Caco-2 (cell line): ENCODE measurements at regions not wholly inside any gene's neighbourhood (a gene's known extent, or its start where the extent isn't known, plus 50 kb on each side); places are given as distances from the start of the nearest gene placed in this dataset.

Experiments
- BruUV-seq: library from RNA; stranded (reverse); fragments of 400-500 nt; replicated peaks from 2 replicates; lab custom pipeline; 2021; lab: Mats Ljungman, UMichigan
- CTCF ChIA-PET: fragments of 300-600 bp; sonication (Branson Sonifier 250); formaldehyde crosslinking; loops from one replicate; lab custom pipeline; 2022; ENCODE audit warnings: antibody characterized with exemption; lab: Charles Lee
- POLR2A ChIA-PET: fragments of 300-600 bp; sonication (Branson Sonifier 250); formaldehyde crosslinking; loops from one replicate; lab custom pipeline; 2022; ENCODE audit warnings: antibody characterized with exemption; lab: Charles Lee
- DNase-seq, 2 experiments: peaks; one replicate each; pipeline versions ENCODE4 v3.0.0 to v3.0.0-alpha.2; 2020 to 2022
- H3K27me3 ChIP-seq: replicated peaks from 2 replicates; pipeline ENCODE4 v1.6.0; 2011; ENCODE audit warnings: low read length; ENCODE audit not compliant: control insufficient read depth, insufficient read depth
- H3K36me3 ChIP-seq: 2 replicates; pipeline ENCODE4 v1.5.1; 2011; ENCODE audit warnings: low read length; ENCODE audit not compliant: control insufficient read depth, insufficient read depth
- H3K4me1 ChIP-seq: fragments of 250-450 bp; sonication (Bioruptor Pico); 2 replicates; pipeline ENCODE4 v1.5.1; 2020; ENCODE audit warnings: mild to moderate bottlenecking
- H3K4me3 ChIP-seq: 2 replicates; pipeline ENCODE4 v1.5.1; 2011; ENCODE audit warnings: low read depth, mild to moderate bottlenecking, control low read depth, low read length
- H3K9me3 ChIP-seq: fragments of 250-450 bp; sonication (Bioruptor Pico); 2 replicates; pipeline ENCODE4 v1.5.1; 2020; ENCODE audit warnings: mild to moderate bottlenecking, moderate library complexity
- H3K27ac Mint-ChIP-seq: one replicate; pipeline ENCODE4 v1.8.0; 2022; ENCODE audit warnings: mixed read lengths; ENCODE audit not compliant: unreplicated experiment
- H3K27me3 Mint-ChIP-seq: one replicate; pipeline ENCODE4 v1.8.0; 2022; ENCODE audit warnings: mixed read lengths; ENCODE audit not compliant: insufficient read depth, unreplicated experiment
- H3K36me3 Mint-ChIP-seq: one replicate; pipeline ENCODE4 v1.8.0; 2022; ENCODE audit warnings: mild to moderate bottlenecking, mixed read lengths; ENCODE audit not compliant: insufficient read depth, unreplicated experiment
- H3K4me1 Mint-ChIP-seq: one replicate; pipeline ENCODE4 v1.8.0; 2022; ENCODE audit warnings: low read depth, mixed read lengths; ENCODE audit not compliant: unreplicated experiment
- H3K4me3 Mint-ChIP-seq: one replicate; pipeline ENCODE4 v1.8.0; 2022; ENCODE audit warnings: mild to moderate bottlenecking, moderate library complexity, mixed read lengths; ENCODE audit not compliant: unreplicated experiment
- H3K9me3 Mint-ChIP-seq: one replicate; pipeline ENCODE4 v1.8.0; 2022; ENCODE audit warnings: mixed read lengths; ENCODE audit not compliant: unreplicated experiment
- intact Hi-C: fragments of 100-400 bp; cut with micrococcal nuclease; formaldehyde crosslinking; loops from one replicate; pipeline ENCODE4 v1.10.0; 2022; ENCODE audit not compliant: unreplicated experiment
- TF ChIP-seq, protein P1 (sequence below), 2 experiments: fragments of 200-600 bp in 1 of 2; IDR thresholded peaks; 1 replicate in 1 of 2; 2 replicates in 1 of 2; pipeline versions ENCODE4 v1.5.1 to v1.8.0; 2011 to 2022; ENCODE audit warnings: antibody characterized with exemption in 1 of 2, control low read depth in 1 of 2, inconsistent platforms in 1 of 2, low read depth in 1 of 2, low read length in 1 of 2, mild to moderate bottlenecking in 1 of 2, moderate library complexity in 1 of 2; ENCODE audit not compliant: insufficient read depth in 1 of 2, severe bottlenecking in 1 of 2, unreplicated experiment in 1 of 2

GRCh38 chr2:183511154-183511553 lies 386.9 kb downstream of the NUP35 start:
- H3K4me3 Mint-ChIP-seq, result no peak overlapping the region
- H3K36me3 Mint-ChIP-seq, result no peaks in the 10 kb centered on the region
- H3K36me3 ChIP-seq, result no peaks in the 10 kb centered on the region
- H3K9me3 ChIP-seq, result no peaks in the 10 kb centered on the region
- TF ChIP-seq, protein P1, sequence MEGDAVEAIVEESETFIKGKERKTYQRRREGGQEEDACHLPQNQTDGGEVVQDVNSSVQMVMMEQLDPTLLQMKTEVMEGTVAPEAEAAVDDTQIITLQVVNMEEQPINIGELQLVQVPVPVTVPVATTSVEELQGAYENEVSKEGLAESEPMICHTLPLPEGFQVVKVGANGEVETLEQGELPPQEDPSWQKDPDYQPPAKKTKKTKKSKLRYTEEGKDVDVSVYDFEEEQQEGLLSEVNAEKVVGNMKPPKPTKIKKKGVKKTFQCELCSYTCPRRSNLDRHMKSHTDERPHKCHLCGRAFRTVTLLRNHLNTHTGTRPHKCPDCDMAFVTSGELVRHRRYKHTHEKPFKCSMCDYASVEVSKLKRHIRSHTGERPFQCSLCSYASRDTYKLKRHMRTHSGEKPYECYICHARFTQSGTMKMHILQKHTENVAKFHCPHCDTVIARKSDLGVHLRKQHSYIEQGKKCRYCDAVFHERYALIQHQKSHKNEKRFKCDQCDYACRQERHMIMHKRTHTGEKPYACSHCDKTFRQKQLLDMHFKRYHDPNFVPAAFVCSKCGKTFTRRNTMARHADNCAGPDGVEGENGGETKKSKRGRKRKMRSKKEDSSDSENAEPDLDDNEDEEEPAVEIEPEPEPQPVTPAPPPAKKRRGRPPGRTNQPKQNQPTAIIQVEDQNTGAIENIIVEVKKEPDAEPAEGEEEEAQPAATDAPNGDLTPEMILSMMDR (IDR thresholded peaks at IDR 0.05; ENCODE audit: insufficient read depth in 1 of 2, low read depth in 1 of 2, low read length in 1 of 2, severe bottlenecking in 1 of 2, unreplicated experiment in 1 of 2), result no peak
- no peak overlapping the region for H3K27ac Mint-ChIP-seq
- CTCF ChIA-PET, result no interaction called here
- POLR2A ChIA-PET, result no interaction called here
- H3K4me1 ChIP-seq, result no peaks in the 10 kb centered on the region
- no peaks in the 10 kb centered on the region for H3K4me1 Mint-ChIP-seq
- intact Hi-C loops, result no loop called here
- peaks cover 12% of the 10 kb centered on the region for H3K9me3 Mint-ChIP-seq
- H3K27me3 ChIP-seq, result no peaks in the 10 kb centered on the region
- no peak for DNase-seq
- no TSS peak for BruUV-seq
- no peak overlapping the region for H3K4me3 ChIP-seq
- no peaks in the 10 kb centered on the region for H3K27me3 Mint-ChIP-seq

DNA sequence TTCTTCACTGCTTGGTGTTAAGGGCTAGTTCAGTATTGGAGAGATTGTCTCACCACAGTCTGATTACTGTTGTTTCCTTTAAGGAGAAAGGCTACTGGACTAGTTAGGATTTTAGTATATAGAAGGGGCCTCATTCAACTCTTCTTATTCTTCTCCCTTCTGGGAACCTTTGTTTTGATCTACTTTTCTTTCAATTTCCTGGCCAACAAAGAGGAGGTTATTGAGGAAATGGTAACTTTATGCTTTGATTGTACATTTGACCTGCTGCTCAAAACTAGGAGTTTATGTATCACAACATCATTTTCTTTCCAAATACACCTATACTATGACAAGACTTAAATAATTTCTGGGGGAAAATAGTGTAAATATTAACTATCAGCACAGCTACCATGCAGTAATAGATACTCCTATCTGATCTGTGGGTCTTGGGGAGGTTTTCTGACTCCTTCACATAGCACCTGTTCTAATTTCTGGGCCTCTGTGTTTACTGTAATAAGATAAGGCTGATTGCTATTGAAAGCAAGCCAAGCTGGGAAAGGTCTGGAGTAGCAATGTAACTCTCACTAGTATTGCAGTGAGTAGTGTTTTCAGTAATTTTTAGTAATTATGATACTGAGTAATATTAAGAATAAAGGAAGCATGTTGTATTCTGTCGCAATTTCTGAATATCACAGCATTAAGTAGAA lies 395.3 kb downstream of the NUP35 start:
- no TSS peak for BruUV-seq
- H3K9me3 ChIP-seq, result no peaks in the 10 kb centered on the region
- Mint-ChIP-seq H3K9me3 (no peaks in the 10 kb centered on the region), H3K36me3 (no peaks in the 10 kb centered on the region), H3K4me3 (no peak overlapping the region), H3K27ac (no peak overlapping the region), H3K27me3 (no peaks in the 10 kb centered on the region), H3K4me1 (no peaks in the 10 kb centered on the region)
- H3K36me3 ChIP-seq, result no peaks in the 10 kb centered on the region
- ChIA-PET CTCF (no interaction called here), POLR2A (no interaction called here)
- no peaks in the 10 kb centered on the region for H3K27me3 ChIP-seq
- TF ChIP-seq, protein P1 (IDR thresholded peaks at IDR 0.05; ENCODE audit: insufficient read depth in 1 of 2, low read depth in 1 of 2, low read length in 1 of 2, severe bottlenecking in 1 of 2, unreplicated experiment in 1 of 2), result no peak
- DNase-seq, result no peak
- H3K4me3 ChIP-seq, result no peak overlapping the region
- no peaks in the 10 kb centered on the region for H3K4me1 ChIP-seq
- intact Hi-C loops, result no loop called here

- POLR2A ChIA-PET, result no interaction called here
- no TSS peak for BruUV-seq
- Histone ChIP-seq H3K27me3 (no peaks in the 10 kb centered on the region), H3K9me3 (no peaks in the 10 kb centered on the region), H3K36me3 (no peaks in the 10 kb centered on the region), H3K4me1 (no peaks in the 10 kb centered on the region), H3K4me3 (no peak overlapping the region)
- intact Hi-C loops, result no loop called here
- Mint-ChIP-seq H3K4me3 (no peak overlapping the region), H3K27ac (no peak overlapping the region), H3K9me3 (no peaks in the 10 kb centered on the region), H3K27me3 (no peaks in the 10 kb centered on the region), H3K36me3 (no peaks in the 10 kb centered on the region), H3K4me1 (no peaks in the 10 kb centered on the region)
- CTCF ChIA-PET, result no interaction called here
- TF ChIP-seq, protein P1 (IDR thresholded peaks at IDR 0.05; ENCODE audit: insufficient read depth in 1 of 2, low read depth in 1 of 2, low read length in 1 of 2, severe bottlenecking in 1 of 2, unreplicated experiment in 1 of 2), result no peak
- DNase-seq, result no peak
Measured at GRCh38 chr2:183521911-183522310, 397.7 kb downstream of the NUP35 start.
